Brain pericyte (primary cell): ENCODE measurements at regions not wholly inside any gene's neighbourhood (a gene's known extent, or its start where the extent isn't known, plus 50 kb on each side); places are given as distances from the start of the nearest gene placed in this dataset.

Experiments
- DNase-seq: peaks from one replicate; pipeline ENCODE4 v3.0.0-alpha.2; 2012; ENCODE audit warnings: low read depth, low spot score

DNA sequence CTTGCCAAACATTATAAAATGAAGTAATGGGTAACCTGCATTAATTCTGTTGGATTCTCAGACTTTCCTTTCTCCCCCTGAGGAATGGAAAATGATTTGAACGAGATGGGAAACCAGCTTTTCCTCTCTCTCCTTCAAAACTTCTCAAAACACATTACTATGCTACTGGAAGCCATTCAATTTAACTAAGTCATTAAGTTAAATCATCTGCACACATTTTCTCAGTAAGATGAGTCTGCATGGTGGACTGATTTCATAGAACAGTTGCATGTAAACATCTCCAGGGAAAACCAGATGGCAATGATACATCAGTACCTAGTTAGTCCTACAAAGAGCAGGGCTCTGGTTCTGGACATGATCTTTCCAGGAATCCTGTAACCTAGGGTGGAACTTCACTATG, 59.9 kb downstream of the BMP4 start:
- no peak for DNase-seq

DNA sequence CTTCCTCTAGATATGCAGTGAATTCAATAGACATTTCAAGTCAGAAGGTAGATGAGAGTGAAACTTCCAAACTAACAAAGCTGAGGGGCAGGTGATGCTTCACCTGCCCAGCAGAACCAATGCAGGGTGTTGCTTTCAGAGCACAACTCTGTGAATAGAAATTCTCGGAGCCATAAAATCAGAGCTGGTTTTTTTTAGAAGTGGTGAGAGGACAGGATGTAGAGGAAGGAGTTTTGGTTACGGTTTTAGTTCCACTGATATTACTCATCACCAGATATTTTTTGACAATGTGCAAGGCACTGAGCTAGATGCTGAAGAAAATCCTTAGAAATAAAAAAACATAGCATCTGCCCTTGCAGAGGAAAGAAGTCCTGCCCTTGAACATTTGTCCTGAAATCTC, 62.2 kb downstream of the BMP4 start:
- DNase-seq, result no peak

DNA sequence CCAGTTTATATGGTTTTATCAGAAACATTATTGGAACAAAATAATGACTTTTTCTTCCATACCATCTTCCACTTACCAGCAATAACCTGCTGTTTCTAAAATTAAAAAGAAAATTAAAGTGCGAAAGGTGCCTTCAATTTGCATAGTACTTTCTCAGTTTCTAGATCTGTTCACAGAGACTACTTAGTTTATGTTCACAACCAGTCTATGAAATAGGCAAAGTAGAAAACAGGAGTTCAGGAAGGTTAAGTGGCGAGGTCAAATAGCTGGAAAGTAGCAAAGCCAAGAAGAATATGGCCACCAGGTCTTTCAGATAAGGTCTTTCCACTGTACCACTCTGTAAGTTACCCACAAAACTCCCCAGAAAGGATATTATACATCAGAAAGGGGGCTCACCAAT, 63.3 kb downstream of the BMP4 start:
- DNase-seq, result no peak

DNA sequence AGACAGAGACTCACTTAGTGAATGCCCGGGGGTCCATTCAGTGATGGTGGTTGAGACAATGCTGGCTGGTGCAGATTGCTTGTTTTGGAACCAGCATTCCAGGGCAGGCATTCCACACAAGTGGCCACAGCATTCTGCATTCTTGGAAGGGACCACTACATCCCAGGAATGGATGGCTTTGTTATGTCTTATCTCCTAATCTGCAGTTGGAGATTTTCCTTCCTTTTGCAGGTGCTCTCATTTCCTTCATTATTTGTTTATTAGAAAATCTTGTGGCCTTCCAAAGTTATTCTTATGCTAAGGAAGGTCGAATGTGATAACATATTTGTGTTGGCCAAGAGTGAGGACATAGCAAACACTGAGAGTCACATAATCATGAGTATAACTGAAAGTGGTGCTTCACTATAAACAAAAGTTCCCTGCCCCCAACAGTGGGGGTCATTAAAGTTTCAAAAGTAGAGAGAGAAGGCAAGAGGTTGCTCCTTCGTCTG, 66.0 kb downstream of the BMP4 start:
- no peak for DNase-seq

DNA sequence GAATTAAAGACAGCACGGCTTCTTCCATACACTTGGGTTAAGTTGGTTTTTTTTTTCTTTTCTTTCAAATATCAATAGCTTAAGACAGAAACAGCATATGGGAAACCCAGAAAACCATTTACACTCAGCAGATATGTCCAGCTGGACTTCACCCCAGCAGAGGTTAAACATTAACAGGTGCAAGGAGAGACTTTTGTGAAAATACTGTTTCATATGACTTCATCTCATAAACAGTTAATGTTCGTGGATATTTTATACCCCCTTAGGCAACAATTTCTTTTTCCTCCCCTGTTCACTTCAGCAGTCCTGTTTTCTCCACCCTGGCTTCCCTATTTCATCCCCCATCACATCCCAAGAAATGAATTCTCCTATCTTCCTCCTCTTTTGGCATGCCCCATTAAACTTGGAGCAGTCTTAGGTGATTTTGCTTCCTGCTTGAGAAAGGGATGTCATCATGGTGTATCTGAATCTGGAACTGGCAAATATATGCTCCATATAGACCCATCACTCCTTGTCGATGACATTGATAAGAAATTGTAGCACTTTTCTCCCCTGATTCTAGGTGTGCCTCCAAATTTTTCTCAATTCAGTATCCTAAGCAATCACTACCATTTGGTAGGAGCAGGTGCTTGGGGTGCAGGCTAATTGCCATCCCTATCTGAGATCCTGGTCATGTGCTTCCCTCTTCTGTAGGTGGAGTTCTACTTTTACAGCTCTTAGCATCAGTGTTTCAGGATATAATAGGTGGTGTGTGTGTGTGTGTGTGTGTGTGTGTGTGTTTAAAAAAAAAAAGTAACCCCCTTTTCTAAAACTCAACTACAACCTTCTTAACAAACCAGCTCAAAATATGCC, 67.9 kb downstream of the BMP4 start:
- DNase-seq, result no peak

DNA sequence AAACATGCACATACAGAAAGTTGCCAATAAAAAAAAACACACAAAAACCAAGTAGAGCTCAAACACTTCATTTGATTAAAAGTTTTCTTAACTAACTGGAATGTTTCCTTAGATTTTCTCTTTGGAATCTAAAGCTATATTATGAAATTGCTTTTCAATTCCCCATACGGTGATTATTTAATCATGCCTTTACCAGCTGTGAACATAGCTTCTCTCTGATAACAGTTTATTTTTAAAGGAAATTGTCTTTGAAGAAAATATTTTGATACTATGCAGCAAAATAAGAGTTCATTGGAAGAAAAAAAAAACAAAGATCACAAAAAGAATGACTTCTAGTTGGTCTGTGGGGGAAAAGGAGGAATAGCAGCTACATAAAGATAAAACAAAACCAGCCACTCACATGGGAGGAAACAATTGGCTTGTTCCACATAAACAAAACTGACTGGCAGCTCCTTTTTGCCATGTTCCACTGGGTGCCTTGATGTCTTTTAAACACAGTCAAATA, 71.4 kb downstream of the BMP4 start:
- DNase-seq, result no peak

DNA sequence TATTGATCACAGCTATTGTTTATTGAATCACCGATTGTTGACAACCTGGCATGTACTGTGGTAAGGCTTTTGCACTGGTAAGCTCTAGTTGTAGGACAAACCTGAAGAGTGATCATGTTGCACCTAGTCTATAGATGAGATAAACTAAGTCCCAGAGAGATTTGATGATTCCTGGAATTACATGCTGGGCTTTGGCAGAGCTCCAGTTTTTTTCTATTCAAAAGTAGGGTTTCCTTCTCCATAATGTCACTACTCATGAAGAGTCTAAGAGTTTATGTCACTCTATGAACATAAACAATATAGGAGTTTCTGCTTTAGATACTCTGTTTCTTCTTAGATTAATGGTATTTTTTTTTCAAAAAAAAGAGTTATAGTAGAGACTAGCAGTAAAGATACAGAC, 72.0 kb downstream of the BMP4 start:
- DNase-seq, result no peak

DNA sequence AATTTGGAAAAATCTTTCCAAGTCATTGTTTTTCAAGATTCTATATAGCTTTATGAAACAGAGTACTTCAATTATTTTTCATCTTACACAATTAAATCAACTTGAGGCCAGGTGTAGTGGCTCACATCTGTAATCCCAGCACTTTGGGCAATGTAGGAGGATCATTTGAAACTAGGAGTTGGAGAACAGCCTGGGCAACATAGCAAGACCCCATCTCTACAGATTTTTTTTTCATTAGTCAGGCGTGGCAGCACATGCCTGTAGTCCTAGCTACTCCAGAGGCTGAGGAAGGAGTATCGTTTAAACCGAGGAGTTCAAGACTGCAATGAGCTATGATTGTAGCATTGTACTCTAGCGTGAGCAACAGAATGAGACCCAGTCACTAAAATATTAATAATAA, 72.9 kb downstream of the BMP4 start:
- no peak for DNase-seq

DNA sequence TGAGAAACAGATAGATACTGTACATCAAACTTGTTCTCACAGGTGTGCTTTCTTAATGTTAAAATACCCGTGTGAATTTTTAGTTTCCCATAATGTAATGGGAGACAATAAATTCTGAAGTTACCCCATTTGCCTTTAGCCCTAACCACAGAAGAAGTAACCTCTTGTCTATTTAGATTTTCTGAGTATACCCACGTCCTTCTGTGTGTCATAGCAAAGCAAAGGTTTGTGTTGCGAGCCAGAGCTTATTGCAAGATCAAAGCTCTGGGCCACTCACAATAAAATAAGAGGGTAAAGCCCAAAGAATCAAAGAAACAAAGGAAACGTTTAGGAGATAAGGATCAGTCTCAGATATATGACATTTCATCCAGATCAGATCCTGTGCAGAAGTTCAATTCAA, 73.9 kb downstream of the BMP4 start:
- no peak for DNase-seq

DNA sequence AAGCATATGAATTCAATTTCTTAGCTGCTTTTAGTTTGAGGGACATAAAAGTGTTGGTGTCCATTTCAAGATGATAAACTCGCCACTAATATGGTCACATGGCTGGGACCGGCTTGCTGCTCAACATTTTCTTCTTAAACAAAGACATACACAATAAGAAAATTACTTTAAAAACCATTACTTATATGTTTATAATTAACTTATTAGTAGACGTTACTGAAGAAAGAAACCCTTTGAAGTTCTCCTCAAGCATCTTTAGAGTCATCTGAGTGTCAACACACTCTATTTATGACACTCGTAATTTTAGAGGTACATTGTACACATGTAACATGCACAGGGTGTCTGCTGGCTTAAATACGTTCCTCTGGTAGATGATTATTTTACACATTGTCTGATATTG, 74.7 kb downstream of the BMP4 start:
- no peak for DNase-seq

DNA sequence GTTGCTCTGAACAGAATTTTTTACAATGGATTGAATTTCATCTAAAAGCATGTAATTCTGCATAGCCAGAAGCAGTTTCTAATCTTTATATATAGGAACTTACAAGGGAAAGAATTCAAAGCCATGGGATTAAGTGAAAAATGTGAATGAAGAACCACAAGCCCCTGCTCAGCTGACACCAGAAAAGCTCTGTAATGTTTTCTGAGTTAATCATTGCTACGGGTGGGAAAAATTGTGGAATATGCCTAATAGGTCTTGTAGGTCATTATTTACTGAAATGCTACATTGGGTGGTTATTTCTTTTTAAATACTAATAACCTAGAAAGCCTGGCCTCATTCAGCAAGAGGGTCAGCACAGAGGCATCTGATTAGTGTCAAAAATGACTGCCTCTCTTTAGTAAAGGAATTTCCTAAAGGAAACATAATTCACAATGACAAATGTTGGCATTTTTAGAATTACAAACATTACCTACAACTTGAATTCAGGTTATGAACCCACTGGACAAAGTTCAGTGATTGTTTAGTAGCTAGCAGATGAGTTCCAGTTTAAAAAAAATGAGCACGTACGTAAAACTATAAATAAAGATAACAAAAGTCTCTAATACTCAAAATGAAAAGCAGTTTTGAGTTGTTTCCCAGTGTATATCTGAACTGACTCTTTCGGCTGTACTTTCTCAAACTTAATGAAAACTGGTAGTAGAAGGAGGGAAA, 75.3 kb downstream of the BMP4 start:
- DNase-seq, result no peak

DNA sequence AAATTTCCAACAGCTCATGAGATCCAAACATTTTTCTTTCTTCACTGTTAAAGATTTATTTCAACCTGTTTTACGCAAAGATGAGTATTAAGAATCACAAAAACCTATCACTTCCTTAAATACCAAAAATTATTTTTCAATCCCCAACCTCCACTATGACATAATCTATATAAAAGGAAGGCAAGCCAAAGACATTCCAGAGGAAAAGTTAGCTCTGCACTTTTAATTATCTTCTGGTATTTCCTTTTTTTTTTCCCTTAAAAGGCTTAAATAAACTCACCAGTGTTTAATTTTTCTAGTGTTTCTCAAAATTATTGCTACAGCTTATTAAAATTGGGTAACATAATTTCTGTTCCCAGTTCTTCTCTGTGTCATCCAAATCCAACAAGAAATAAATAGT, 75.9 kb downstream of the BMP4 start:
- DNase-seq, result no peak

DNA sequence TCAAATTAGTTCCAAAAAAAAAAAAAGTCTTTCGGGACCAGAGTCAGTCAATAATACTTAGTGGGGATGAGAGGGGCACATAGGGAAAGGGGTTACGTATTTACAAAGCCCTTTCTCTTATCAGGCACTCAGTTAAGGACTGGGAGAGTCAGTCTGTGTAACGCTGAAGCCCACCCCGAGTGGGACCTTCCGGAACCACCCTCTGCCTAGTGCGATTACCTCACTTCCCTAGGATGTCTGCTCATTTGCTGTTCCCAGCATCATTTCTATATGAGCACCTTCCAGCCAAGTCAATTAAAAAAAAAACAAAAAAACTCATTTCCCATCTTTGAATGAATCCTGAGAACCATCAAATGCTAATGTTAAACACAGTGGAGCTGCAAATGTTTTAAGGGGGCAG, 76.9 kb downstream of the BMP4 start:
- no peak for DNase-seq

DNA sequence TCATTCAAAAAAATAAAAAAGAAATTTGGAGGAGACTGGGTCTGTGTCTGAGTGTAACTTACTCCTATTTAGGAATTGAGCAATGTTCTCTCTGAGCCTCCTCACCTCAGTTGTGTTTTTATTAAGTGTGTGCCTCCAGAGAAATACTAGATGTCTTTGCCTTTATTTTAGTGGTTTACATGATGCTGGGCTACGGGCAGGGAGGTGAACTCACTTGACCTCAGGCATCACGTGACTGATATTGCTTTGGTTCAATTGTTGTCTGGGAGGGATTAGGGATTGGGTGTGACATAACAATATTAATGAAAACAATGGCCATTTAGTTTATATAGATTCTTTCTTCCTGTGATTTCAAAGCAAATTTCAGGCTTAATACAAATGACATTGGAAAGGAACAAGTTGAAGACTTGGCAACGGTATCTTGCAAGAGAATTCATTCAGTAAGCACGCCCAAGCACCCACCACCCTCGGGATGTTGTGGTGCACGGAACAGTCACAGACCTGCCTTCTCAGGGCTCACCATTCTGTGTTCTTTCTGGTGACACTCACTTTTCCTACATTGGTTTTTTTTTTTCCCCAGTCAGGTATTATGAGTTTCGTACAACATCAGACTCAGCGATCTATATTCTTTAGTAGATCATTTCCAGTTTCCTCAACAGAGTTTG, 77.5 kb downstream of the BMP4 start:
- DNase-seq, result no peak

DNA sequence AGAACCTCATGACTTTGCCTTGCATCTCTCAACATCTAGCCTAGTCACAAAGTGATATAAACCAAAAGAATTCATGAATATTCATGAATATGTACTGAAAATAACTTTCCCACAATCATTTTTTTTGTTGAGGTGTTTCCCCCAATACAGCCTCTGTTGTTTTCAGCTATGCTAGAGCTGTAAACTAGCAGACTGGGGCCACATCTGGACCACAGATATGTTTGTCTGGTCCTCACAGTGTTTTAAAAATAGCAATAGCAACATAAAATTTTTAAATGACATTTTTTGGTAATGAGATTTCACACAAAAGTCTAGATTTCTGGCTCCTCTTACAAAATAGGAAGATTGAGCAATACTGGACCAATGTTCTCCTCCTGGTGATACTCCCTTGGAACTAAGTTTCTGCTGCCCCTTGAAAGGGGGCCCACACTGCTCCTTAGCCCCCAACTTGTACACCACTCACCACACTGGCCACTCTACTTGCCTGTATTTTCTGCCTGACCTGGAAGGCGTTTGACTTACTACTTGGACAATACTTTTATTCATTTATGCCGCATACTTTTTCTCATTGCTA, 81.2 kb downstream of the BMP4 start:
- DNase-seq, result no peak

DNA sequence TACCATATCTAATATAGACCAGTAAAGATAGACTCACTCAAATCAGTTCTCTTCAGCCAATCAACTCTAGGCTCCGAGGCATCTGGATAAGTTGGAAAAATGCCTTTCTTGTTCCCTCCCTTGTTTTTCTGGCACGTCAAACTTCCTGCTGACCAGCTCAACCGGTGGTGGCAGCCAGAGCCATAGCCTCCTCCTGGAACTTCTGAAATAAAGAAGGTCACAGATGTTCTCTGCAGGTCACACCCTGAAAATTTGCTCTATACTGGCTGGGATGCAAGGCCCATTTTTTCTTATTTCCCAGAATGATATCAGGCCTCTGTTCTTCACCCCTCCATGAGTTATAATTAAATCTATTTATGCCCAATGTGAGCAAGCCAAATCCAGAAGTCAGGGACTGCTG, 81.9 kb downstream of the BMP4 start:
- no peak for DNase-seq

DNA sequence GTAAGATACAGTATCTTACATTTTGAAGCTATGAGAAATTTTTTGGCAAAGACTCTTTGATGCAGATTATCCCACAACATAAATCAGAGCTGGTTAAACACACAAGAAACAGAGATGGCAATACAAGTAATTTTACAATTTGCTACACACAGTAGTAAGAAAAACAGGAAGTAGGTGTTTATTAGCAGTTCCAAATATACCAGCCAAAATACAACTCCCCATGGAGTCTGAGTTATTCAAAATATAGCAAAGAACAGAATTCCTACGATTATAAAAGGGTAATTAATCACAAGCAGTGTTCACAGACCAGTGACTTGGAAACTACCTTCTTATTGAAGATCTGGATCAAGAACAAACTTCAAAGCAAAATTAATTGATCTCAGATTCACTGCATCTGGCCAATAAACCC, 83.9 kb downstream of the BMP4 start:
- no peak for DNase-seq

DNA sequence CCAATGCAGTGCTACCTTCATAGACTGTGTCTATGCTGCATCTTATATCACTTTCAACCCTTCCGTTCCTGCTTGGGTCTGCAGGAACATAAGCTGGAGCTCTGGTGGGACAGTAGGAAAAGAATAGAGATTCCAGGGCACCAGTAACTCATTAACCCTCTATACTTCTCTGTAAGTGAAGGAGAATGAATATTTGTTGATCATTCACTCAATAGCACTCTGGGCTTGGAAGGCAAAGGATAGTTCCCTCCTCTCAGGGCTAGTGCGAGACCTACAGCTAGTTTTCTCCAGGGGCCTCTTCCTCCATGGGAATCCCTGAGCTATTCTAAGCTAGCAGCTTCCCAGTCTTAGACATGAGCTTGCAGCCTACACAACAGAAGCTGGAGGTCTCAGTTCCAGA, 84.7 kb downstream of the BMP4 start:
- no peak for DNase-seq

DNA sequence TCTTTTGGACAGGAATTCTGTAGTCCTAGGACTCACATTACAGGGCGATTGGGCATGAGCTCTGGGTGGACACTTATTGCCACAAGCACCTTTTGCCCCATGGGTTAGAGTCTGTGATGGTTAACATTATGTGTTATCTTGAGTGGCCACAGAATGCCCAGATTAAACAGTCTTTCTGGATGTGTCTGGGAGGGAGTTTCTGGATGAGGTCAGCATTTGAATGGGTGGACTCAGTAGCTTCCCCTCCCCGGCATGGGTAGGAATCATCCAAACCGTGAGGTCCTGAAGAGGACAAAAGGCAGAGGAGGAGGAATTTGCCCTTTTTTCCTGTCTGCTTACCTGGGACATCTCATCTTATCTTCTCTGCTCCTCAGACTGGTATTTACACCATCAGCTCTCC, 85.6 kb downstream of the BMP4 start:
- DNase-seq, result no peak

DNA sequence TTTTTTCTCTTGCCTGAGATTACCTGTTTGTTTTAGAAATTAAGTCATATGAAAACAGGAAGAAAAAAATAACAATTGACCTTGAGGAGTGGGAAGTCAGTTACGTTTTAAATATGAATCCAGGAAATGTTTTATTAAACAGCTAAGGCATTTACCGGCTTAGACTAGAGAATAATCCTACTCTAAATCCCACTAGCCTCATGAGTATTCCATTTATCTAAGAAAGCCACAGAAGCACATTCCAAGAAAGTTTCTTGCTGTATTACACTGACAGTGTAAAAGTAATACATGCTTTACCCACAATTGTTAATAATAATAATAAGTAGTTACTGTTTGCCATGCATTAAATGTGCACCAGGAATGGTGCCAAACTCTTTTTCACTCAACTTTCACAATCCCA, 90.9 kb downstream of the BMP4 start:
- no peak for DNase-seq

DNA sequence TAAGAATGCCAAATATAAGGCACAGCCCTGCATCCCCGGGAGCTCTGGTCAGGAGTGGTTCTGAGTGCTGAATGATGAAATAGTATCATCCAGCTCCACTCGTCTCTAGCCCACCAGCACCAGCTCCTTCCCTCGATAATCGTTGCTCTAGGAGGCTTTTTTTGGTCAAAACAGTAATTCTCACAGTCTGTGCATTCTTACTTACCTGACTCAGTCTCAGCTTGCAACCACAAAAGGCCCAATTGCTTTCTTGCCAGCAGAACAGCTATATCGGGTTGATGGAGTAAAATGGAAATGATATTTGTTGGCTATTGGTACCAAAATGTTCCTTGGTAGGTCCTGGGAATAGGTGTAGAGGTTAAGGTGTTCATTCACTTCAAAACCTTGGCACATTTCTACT, 94.8 kb downstream of the BMP4 start:
- no peak for DNase-seq

DNA sequence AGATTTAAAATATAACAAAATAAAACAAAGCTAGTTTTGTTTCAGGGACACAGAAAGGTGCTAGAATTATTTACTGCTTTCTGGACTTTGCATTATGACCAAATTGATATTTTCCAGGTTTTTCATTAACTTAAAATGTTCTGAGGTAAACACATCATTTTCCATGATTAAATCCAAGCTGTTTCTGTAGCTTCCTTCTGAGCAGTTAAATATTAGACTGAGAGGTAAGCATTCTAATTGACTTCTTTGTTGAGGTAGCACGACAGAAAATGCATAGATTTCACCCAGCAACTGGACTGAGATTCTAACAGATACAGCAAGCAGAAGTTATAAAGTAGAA, 98.3 kb downstream of the BMP4 start:
- DNase-seq, result no peak
